ENCODE measurements at regions not wholly inside any gene's neighbourhood (a gene's known extent, or its start where the extent isn't known, plus 50 kb on each side); places are given as distances from the start of the nearest gene placed in this dataset.
A peak's percentile ranks its signal among the peaks of the same experiment; 100 is the strongest.

DNA sequence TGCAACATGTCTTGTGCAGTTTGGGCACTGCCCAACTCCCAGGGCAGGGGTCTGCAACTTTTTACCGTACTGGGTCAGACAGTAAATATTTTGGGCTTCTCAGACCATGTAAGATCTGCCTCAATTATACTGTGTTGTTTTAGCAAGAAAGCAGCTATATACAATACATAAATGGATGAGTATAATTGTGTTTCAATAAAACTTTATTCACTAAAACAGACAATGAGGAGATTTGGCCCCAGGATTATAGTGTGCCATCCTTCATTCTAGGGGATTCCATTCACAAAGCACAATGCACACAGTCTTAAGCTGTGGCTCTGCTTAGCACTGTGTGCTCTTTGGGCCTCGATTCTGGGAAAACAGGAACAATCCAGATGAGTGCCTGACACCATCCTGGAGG is 354.4 kb upstream of the PROK2 start:
- no peak for DNase-seq (ENCODE audit: insufficient read length, low spot score)
- FAIRE-seq, result no peak
- TF ChIP-seq SPI1 (IDR thresholded peaks at IDR 0.05; ENCODE audit: low read depth, low read length), result no peak
- TF ChIP-seq POU2F2 (IDR thresholded peaks at IDR 0.05; ENCODE audit: low read depth, low read length), result no peak
- no peak for TF ChIP-seq POLR2A (IDR thresholded peaks at IDR 0.05; ENCODE audit: low read depth, low read length)
- no peak for TF ChIP-seq PAX5 (IDR thresholded peaks at IDR 0.05; ENCODE audit: insufficient read depth, low read length, severe bottlenecking)
- TF ChIP-seq POLR2AphosphoS5 (IDR thresholded peaks at IDR 0.05; ENCODE audit: low read depth, low read length), result no peak
- TF ChIP-seq TAF1 (IDR thresholded peaks at IDR 0.05; ENCODE audit: low read depth, low read length), result no peak

DNA sequence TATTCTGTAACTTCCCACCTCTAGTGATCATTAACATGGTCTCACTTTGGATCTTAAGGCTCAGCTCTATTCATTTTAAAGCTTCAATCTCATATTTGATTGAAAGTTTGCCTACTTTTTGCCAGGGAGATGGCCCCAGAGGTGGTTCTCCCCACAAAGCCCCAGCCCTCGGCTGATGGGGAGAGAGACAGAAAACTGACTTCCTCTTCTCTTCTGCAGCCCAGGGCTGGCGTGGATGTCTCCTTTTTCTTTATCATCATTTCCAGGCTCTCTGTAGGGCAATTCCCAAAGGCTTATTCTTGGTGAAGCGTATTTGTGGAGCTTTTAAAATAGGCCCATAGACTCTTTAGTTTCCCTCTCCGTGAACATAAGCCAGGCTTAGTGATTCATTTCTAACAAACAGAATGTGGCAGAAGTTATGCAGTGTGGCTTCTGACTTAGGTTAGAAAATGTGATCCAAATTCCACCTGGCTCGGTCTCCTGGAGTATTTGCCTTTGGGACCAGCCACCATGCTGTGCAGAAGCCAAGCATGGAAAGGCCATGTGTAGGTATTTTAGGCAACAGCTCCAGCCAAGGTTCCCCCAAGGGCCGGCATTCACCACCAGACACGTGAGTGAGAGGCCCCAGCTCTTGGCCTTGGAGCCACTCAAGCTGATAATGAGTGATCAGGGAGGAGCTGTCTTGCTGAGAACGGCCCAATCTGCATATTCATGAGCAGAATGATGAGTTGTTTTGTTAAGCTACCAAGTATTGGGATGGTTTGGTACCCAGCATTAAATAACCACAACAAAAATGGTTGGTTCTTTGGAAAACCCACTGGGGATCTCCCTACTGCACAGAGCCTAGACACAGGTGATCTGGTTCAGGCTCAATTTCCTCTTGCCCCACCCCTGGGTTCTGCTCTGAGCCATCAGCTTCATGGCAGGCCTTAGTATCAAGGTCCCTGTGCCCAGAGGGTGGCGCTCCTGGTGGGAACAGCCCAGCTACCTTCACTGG is 353.2 kb upstream of the PROK2 start:
- TF ChIP-seq POU2F2 (IDR thresholded peaks at IDR 0.05; ENCODE audit: low read depth, low read length), result peak; percentile 98
- TF ChIP-seq SPI1 (IDR thresholded peaks at IDR 0.05; ENCODE audit: low read depth, low read length), result peak; percentile 63
- no peak for TF ChIP-seq TAF1 (IDR thresholded peaks at IDR 0.05; ENCODE audit: low read depth, low read length)
- FAIRE-seq, result peak; percentile 71
- DNase-seq (ENCODE audit: insufficient read length, low spot score), result no peak

- TF ChIP-seq POLR2A (IDR thresholded peaks at IDR 0.05; ENCODE audit: low read depth, low read length) (no peak), POLR2AphosphoS5 (IDR thresholded peaks at IDR 0.05; ENCODE audit: low read depth, low read length) (no peak), SPI1 (IDR thresholded peaks at IDR 0.05; ENCODE audit: low read depth, low read length) (no peak), POU2F2 (IDR thresholded peaks at IDR 0.05; ENCODE audit: low read depth, low read length) (no peak), TAF1 (IDR thresholded peaks at IDR 0.05; ENCODE audit: low read depth, low read length) (no peak), PAX5 (IDR thresholded peaks at IDR 0.05; ENCODE audit: insufficient read depth, low read length, severe bottlenecking) (no peak)
- DNase-seq (ENCODE audit: insufficient read length, low spot score), result no peak
- FAIRE-seq, result peak; percentile 68
Observed at GRCh38 chr3:72135636-72136035, 350.7 kb upstream of the PROK2 start.

GRCh38 chr3:72134989-72135451 is 350.1 kb upstream of the PROK2 start:
- TF ChIP-seq SPI1 (IDR thresholded peaks at IDR 0.05; ENCODE audit: low read depth, low read length), result peak; percentile 88
- no peak for TF ChIP-seq POLR2A (IDR thresholded peaks at IDR 0.05; ENCODE audit: low read depth, low read length)
- FAIRE-seq (peak; percentile 45), DNase-seq (ENCODE audit: insufficient read length, low spot score) (no peak)

DNA sequence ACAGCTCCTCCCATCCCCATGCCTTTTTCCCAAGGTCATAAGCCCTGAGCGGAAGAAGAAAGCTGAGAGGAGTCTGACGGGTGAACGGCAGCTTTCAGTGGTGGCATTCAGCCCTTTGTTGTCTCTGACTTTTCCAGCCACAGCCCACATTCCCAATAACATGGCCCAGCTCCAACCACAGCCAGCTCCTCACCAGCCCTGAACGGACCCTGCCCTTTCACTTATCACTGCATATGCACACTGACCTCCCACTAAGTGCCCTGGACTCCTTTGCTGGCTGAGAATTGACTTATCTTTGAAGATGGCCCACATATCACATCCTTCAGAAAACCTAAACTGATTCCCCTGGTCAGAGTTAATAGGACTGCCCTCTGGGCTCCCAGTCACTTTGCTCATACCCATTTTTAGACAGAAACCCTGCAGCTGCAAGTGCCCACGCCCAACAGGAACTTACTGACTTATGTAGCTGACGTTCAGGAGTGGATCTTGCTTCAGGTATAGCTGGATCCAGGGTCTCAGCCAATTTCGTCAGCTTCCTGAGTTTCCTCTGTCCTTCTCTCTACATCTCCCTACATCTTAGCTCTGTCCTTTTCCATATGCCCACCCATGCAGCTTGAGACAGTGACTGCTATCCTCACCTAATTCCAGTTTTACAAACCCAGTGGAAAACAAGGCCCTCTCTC is 348.5 kb upstream of the PROK2 start:
- no peak for TF ChIP-seq POLR2AphosphoS5 (IDR thresholded peaks at IDR 0.05; ENCODE audit: low read depth, low read length)
- no peak for TF ChIP-seq SPI1 (IDR thresholded peaks at IDR 0.05; ENCODE audit: low read depth, low read length)
- no peak for TF ChIP-seq POLR2A (IDR thresholded peaks at IDR 0.05; ENCODE audit: low read depth, low read length)
- TF ChIP-seq PAX5 (IDR thresholded peaks at IDR 0.05; ENCODE audit: insufficient read depth, low read length, severe bottlenecking), result no peak
- no peak for TF ChIP-seq TAF1 (IDR thresholded peaks at IDR 0.05; ENCODE audit: low read depth, low read length)
- no peak for TF ChIP-seq POU2F2 (IDR thresholded peaks at IDR 0.05; ENCODE audit: low read depth, low read length)
- DNase-seq (ENCODE audit: insufficient read length, low spot score), result no peak
- FAIRE-seq, result peak; percentile 76

- DNase-seq (ENCODE audit: insufficient read length, low spot score), result no peak
- TF ChIP-seq PAX5 (IDR thresholded peaks at IDR 0.05; ENCODE audit: insufficient read depth, low read length, severe bottlenecking), result no peak
- no peak for TF ChIP-seq POU2F2 (IDR thresholded peaks at IDR 0.05; ENCODE audit: low read depth, low read length)
- no peak for TF ChIP-seq TAF1 (IDR thresholded peaks at IDR 0.05; ENCODE audit: low read depth, low read length)
- TF ChIP-seq POLR2A (IDR thresholded peaks at IDR 0.05; ENCODE audit: low read depth, low read length), result no peak
- no peak for TF ChIP-seq SPI1 (IDR thresholded peaks at IDR 0.05; ENCODE audit: low read depth, low read length)
- TF ChIP-seq POLR2AphosphoS5 (IDR thresholded peaks at IDR 0.05; ENCODE audit: low read depth, low read length), result no peak
- FAIRE-seq, result no peak
Observed at GRCh38 chr3:72131899-72132298, 347.0 kb upstream of the PROK2 start.

- no peak for TF ChIP-seq SPI1 (IDR thresholded peaks at IDR 0.05; ENCODE audit: low read depth, low read length)
- no peak for TF ChIP-seq PAX5 (IDR thresholded peaks at IDR 0.05; ENCODE audit: insufficient read depth, low read length, severe bottlenecking)
- TF ChIP-seq POU2F2 (IDR thresholded peaks at IDR 0.05; ENCODE audit: low read depth, low read length), result no peak
- TF ChIP-seq TAF1 (IDR thresholded peaks at IDR 0.05; ENCODE audit: low read depth, low read length), result no peak
- TF ChIP-seq POLR2AphosphoS5 (IDR thresholded peaks at IDR 0.05; ENCODE audit: low read depth, low read length), result no peak
- TF ChIP-seq POLR2A (IDR thresholded peaks at IDR 0.05; ENCODE audit: low read depth, low read length), result no peak
- FAIRE-seq (peak; percentile 20), DNase-seq (ENCODE audit: insufficient read length, low spot score) (no peak)
Observed at GRCh38 chr3:72130565-72130964, 345.6 kb upstream of the PROK2 start.

DNA sequence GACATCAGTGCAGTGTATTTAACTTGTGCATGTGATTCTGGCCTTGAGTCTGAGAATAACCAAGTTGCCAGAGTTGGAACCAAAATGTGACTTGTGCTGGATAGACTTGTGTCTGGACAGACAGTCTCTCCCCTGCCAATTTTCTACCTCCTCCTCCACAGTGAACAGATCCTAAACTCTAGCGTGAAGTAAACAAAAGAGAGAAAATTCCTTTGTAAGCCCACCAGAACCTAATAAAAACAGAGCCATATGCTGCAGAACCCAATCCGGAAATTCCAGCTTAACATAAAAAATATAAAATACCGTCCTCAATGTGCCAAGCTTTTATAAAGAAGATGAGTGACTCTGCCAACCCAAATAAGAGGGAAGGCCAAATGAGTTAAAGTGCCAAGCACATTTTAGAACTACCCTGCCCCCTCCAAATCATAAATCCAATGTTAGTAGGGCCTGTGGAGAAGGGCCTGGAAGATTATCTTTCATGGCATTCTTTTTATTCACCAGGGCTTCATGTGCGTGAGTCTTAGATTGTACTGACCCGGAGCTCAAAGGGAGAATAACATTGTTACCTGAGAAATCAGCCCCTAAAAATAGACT is 344.6 kb upstream of the PROK2 start:
- no peak for DNase-seq (ENCODE audit: insufficient read length, low spot score)
- FAIRE-seq, result no peak
- TF ChIP-seq POLR2AphosphoS5 (IDR thresholded peaks at IDR 0.05; ENCODE audit: low read depth, low read length) (no peak), PAX5 (IDR thresholded peaks at IDR 0.05; ENCODE audit: insufficient read depth, low read length, severe bottlenecking) (no peak), SPI1 (IDR thresholded peaks at IDR 0.05; ENCODE audit: low read depth, low read length) (no peak), TAF1 (IDR thresholded peaks at IDR 0.05; ENCODE audit: low read depth, low read length) (no peak), POLR2A (IDR thresholded peaks at IDR 0.05; ENCODE audit: low read depth, low read length) (no peak), POU2F2 (IDR thresholded peaks at IDR 0.05; ENCODE audit: low read depth, low read length) (no peak)

GRCh38 chr3:72128921-72129320 is 344.0 kb upstream of the PROK2 start:
- TF ChIP-seq POU2F2 (IDR thresholded peaks at IDR 0.05; ENCODE audit: low read depth, low read length), result no peak
- TF ChIP-seq PAX5 (IDR thresholded peaks at IDR 0.05; ENCODE audit: insufficient read depth, low read length, severe bottlenecking), result no peak
- no peak for TF ChIP-seq TAF1 (IDR thresholded peaks at IDR 0.05; ENCODE audit: low read depth, low read length)
- TF ChIP-seq POLR2A (IDR thresholded peaks at IDR 0.05; ENCODE audit: low read depth, low read length), result no peak
- no peak for TF ChIP-seq SPI1 (IDR thresholded peaks at IDR 0.05; ENCODE audit: low read depth, low read length)
- no peak for TF ChIP-seq POLR2AphosphoS5 (IDR thresholded peaks at IDR 0.05; ENCODE audit: low read depth, low read length)
- DNase-seq (ENCODE audit: insufficient read length, low spot score) (no peak), FAIRE-seq (no peak)

Data from GM12891 (cell line).